ENCODE measurements at regions not wholly inside any gene's neighbourhood (a gene's known extent, or its start where the extent isn't known, plus 50 kb on each side); places are given as distances from the start of the nearest gene placed in this dataset.

DNA sequence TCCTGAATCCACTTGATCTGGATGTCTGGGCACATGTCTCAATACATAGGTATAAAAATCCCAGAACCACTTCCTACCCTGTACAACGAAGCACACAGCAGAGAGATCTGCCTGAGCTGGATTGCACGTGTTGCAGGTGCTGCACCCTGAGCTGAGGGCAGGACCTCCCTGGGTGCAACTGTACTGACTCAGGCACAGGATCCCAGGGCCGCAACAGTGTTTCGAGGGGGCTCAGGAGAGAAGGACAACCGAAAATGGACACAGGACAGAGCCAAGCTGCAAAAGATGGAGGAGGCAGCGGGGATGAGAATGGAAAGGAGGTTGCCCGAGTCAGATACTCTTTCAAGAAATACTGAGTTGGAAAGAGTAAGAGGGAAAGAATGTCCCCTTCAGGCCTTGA, 354.1 kb downstream of the EIPR1 start:
- TF ChIP-seq, protein P1, sequence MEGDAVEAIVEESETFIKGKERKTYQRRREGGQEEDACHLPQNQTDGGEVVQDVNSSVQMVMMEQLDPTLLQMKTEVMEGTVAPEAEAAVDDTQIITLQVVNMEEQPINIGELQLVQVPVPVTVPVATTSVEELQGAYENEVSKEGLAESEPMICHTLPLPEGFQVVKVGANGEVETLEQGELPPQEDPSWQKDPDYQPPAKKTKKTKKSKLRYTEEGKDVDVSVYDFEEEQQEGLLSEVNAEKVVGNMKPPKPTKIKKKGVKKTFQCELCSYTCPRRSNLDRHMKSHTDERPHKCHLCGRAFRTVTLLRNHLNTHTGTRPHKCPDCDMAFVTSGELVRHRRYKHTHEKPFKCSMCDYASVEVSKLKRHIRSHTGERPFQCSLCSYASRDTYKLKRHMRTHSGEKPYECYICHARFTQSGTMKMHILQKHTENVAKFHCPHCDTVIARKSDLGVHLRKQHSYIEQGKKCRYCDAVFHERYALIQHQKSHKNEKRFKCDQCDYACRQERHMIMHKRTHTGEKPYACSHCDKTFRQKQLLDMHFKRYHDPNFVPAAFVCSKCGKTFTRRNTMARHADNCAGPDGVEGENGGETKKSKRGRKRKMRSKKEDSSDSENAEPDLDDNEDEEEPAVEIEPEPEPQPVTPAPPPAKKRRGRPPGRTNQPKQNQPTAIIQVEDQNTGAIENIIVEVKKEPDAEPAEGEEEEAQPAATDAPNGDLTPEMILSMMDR (conservative IDR thresholded peaks at IDR 0.05 in 1 of 2, IDR thresholded peaks at IDR 0.05 in 1 of 2; ENCODE audit: low read depth in 1 of 2, low read length in 2 of 2), result no peak
- no peak for TF ChIP-seq EZH2 (IDR thresholded peaks at IDR 0.05; ENCODE audit: low read length, missing control alignments)

Measured in fibroblast of lung (primary cell).